HEK293T (cell line): ENCODE measurements at regions not wholly inside any gene's neighbourhood (a gene's known extent, or its start where the extent isn't known, plus 50 kb on each side); places are given as distances from the start of the nearest gene placed in this dataset.

Experiments
- ARNT ChIP-seq: fragments of 450-650 bp; IDR thresholded peaks from 2 replicates; pipeline ENCODE4 v1.6.1; 2017; ENCODE audit warnings: mild to moderate bottlenecking
- BHLHE40 ChIP-seq: fragments of 450-650 bp; IDR thresholded peaks from 2 replicates; pipeline ENCODE4 v1.6.1; 2016; ENCODE audit warnings: mild to moderate bottlenecking, moderate library complexity, borderline replicate concordance
- CTBP1 ChIP-seq: fragments of 450-650 bp; IDR thresholded peaks from 2 replicates; pipeline ENCODE4 v1.6.1; 2016; ENCODE audit warnings: borderline replicate concordance
- ELF4 ChIP-seq: fragments of 450-650 bp; IDR thresholded peaks from 2 replicates; pipeline ENCODE4 v1.6.1; 2017; ENCODE audit warnings: antibody characterized with exemption
- FOXA1 ChIP-seq: fragments of 450-650 bp; IDR thresholded peaks from 2 replicates; pipeline ENCODE4 v1.6.1; 2016; ENCODE audit warnings: mild to moderate bottlenecking
- FOXK2 ChIP-seq: fragments of 450-650 bp; IDR thresholded peaks from 2 replicates; pipeline ENCODE4 v1.6.1; 2016; ENCODE audit warnings: mild to moderate bottlenecking
- FOXM1 ChIP-seq: fragments of 450-650 bp; IDR thresholded peaks from 2 replicates; pipeline ENCODE4 v1.6.1; 2017; ENCODE audit warnings: mild to moderate bottlenecking, borderline replicate concordance
- HDGF ChIP-seq: fragments of 450-650 bp; IDR thresholded peaks from 2 replicates; pipeline ENCODE4 v1.6.1; 2017; ENCODE audit warnings: antibody characterized with exemption, borderline replicate concordance
- L3MBTL2 ChIP-seq: fragments of 450-650 bp; conservative IDR thresholded peaks from 2 replicates; pipeline ENCODE4 v1.6.1; 2016; ENCODE audit warnings: mild to moderate bottlenecking
- NFRKB ChIP-seq: fragments of 450-650 bp; IDR thresholded peaks from 2 replicates; pipeline ENCODE4 v1.6.1; 2016; ENCODE audit warnings: mild to moderate bottlenecking, moderate library complexity
- SP1 ChIP-seq: fragments of 450-650 bp; IDR thresholded peaks from 2 replicates; pipeline ENCODE4 v1.6.1; 2017
- SUZ12 ChIP-seq: fragments of 450-650 bp; IDR thresholded peaks from 2 replicates; pipeline ENCODE4 v1.6.1; 2016; ENCODE audit warnings: mild to moderate bottlenecking
- TARDBP ChIP-seq: fragments of 450-650 bp; IDR thresholded peaks from 2 replicates; pipeline ENCODE4 v1.6.1; 2016
- TF ChIP-seq, protein P1 (sequence below): fragments of 450-650 bp; IDR thresholded peaks from 2 replicates; pipeline ENCODE4 v1.6.1; 2016

DNA sequence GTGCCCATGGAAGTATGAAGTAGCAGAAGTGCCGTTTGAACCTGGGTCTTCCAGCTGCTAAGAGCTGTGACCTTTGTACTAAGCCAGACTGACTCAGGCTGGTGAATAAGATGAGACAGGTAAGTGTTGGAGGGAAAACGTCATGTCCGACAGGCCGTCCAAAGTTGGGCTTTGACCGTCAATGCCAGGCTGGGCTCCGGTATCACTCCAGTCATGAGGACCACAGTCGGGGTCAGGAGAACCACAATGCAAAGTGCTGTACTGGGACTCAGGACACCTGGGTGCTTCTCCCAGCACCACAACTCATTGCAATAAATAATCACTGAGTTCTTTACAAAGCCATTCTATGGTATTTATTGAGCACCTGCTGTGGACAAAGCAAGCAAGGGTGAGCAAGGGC lies 268.6 kb downstream of the HAPSTR1 start:
- TF ChIP-seq HDGF (no peak), TARDBP (no peak), ELF4 (no peak), FOXA1 (no peak), ARNT (no peak), FOXK2 (no peak), SUZ12 (no peak), FOXM1 (no peak), BHLHE40 (no peak), SP1 (no peak), NFRKB (no peak), CTBP1 (no peak), L3MBTL2 (no peak)
- TF ChIP-seq, protein P1, sequence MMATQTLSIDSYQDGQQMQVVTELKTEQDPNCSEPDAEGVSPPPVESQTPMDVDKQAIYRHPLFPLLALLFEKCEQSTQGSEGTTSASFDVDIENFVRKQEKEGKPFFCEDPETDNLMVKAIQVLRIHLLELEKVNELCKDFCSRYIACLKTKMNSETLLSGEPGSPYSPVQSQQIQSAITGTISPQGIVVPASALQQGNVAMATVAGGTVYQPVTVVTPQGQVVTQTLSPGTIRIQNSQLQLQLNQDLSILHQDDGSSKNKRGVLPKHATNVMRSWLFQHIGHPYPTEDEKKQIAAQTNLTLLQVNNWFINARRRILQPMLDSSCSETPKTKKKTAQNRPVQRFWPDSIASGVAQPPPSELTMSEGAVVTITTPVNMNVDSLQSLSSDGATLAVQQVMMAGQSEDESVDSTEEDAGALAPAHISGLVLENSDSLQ, result no peak
